Activated CD4-positive, alpha-beta T cell treated with anti-CD3 and anti-CD28 coated beads for 36 hours (primary cell): ENCODE measurements at regions not wholly inside any gene's neighbourhood (a gene's known extent, or its start where the extent isn't known, plus 50 kb on each side); places are given as distances from the start of the nearest gene placed in this dataset.

Experiments used
- ATAC-seq: fragments of 200-7000 bp; cut with Tn5 transposase; one replicate; pipeline ENCODE4 v1.10.0; 2021; ENCODE audit warnings: mild to moderate bottlenecking, moderate library complexity
- CTCF ChIA-PET: fragments of 350-600 bp; sonication (Branson Sonifier 250); formaldehyde crosslinking; loops from one replicate; lab custom pipeline; 2021; ENCODE audit warnings: antibody characterized with exemption; lab: Charles Lee
- POLR2A ChIA-PET: fragments of 350-600 bp; sonication (Branson Sonifier 250); formaldehyde crosslinking; loops from one replicate; lab custom pipeline; 2021; ENCODE audit warnings: antibody characterized with exemption, inconsistent platforms; lab: Charles Lee
- DNase-seq: peaks from one replicate; pipeline ENCODE4 v3.0.0-alpha.2; 2020
- H3K27ac Mint-ChIP-seq: one replicate; pipeline ENCODE4 v1.8.0; 2021; ENCODE audit warnings: mixed read lengths
- H3K27me3 Mint-ChIP-seq: one replicate; pipeline ENCODE4 v1.8.0; 2021; ENCODE audit warnings: mixed read lengths
- H3K36me3 Mint-ChIP-seq: one replicate; pipeline ENCODE4 v1.8.0; 2021; ENCODE audit warnings: low read depth, mixed read lengths
- H3K4me1 Mint-ChIP-seq: one replicate; pipeline ENCODE4 v1.8.0; 2021; ENCODE audit warnings: mixed read lengths
- H3K4me3 Mint-ChIP-seq: one replicate; pipeline ENCODE4 v1.8.0; 2021; ENCODE audit warnings: mild to moderate bottlenecking, moderate library complexity, mixed read lengths
- H3K9me3 Mint-ChIP-seq: one replicate; pipeline ENCODE4 v1.8.0; 2021; ENCODE audit warnings: low read depth, mixed read lengths
- intact Hi-C, 2 experiments: fragments of 100-400 bp; cut with DNase I in 1 of 2; cut with micrococcal nuclease in 1 of 2; formaldehyde crosslinking; loops; one replicate each; pipeline versions ENCODE4 v1.14.2 to v1.15.1; 2022 to 2024; cut with DNase I, micrococcal nuclease

- DNase-seq = no peak
- ChIA-PET CTCF (no interaction called here), POLR2A (no interaction called here)
- Mint-ChIP-seq H3K4me3 (no peak overlapping the region), H3K36me3 (no peaks in the 10 kb centered on the region), H3K27ac (no peak overlapping the region), H3K27me3 (no peaks in the 10 kb centered on the region), H3K9me3 (no peaks in the 10 kb centered on the region), H3K4me1 (no peaks in the 10 kb centered on the region)
- ATAC-seq = no peak
- intact Hi-C loops = no loop called here
Observed at GRCh38 chr7:112596981-112597380, 116.2 kb downstream of the LSMEM1 start.

- H3K4me1 Mint-ChIP-seq = no peaks in the 10 kb centered on the region
- H3K27ac Mint-ChIP-seq = no peak overlapping the region
- DNase-seq (no peak), ATAC-seq (no peak)
- POLR2A ChIA-PET = no interaction called here
- CTCF ChIA-PET = no interaction called here
- peaks cover 13% of the 10 kb centered on the region for H3K27me3 Mint-ChIP-seq
- H3K4me3 Mint-ChIP-seq = no peak overlapping the region
- intact Hi-C loops = no loop called here
- H3K36me3 Mint-ChIP-seq = no peaks in the 10 kb centered on the region
- no peaks in the 10 kb centered on the region for H3K9me3 Mint-ChIP-seq
Observed at GRCh38 chr7:112603673-112604072, 122.9 kb downstream of the LSMEM1 start.

DNA sequence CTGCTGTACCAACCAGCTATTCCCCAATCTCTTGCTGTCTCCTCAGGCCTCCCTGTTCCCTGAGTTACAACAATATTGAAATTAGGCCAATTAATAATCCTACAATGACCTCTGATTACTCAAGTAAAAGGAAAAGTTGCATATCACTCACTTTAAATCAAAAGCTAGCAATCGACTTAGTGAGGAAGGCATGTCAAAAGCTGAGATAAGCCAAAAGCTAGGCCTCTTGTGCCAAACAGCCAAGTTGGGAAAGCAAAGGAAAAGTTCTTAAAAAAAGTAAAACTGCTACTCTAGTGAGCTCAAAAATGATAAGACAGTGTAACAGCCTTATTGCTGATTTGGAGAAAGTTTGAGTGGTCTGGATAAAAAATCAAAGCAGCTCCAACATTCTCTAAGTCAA, 129.8 kb downstream of the LSMEM1 start:
- POLR2A ChIA-PET = no interaction called here
- Mint-ChIP-seq H3K4me1 (no peaks in the 10 kb centered on the region), H3K9me3 (no peaks in the 10 kb centered on the region)

DNA sequence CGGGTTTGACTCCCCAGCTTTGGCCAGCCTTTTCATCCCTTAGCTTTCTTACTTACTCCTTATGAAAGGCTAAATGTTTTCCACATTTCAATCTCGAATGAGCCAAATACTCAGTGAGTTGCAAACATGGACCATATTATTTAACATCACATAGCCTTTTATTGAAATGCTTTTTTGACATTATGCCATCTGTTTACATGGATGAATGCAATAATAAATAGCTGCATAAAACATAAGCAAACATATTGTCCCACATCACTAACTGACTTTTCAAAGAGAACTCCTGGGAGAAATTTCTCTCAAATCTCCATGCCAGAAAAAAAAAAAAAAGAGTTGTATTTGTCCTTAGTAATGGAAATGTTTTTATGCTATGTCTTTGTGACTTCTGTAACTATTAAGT, 134.9 kb downstream of the LSMEM1 start:
- intact Hi-C loops = no loop called here
- no peaks in the 10 kb centered on the region for H3K9me3 Mint-ChIP-seq
- peaks cover 16% of the 10 kb centered on the region for H3K27me3 Mint-ChIP-seq
- H3K27ac Mint-ChIP-seq = no peak overlapping the region
- ChIA-PET CTCF (interaction anchor here (0.6 kb wide), 1 partner anchor 51 kb away, joined by 3 read pairs; no protein-coding TSS in a partner anchor), POLR2A (no interaction called here)
- ATAC-seq (no peak), DNase-seq (no peak)
- no peak overlapping the region for H3K4me3 Mint-ChIP-seq
- H3K4me1 Mint-ChIP-seq = no peaks in the 10 kb centered on the region
- no peaks in the 10 kb centered on the region for H3K36me3 Mint-ChIP-seq

More for the DNA sequence above, 129.8 kb downstream of the LSMEM1 start:
- DNase-seq (no peak), ATAC-seq (no peak)
- peaks cover 21% of the 10 kb centered on the region for H3K27me3 Mint-ChIP-seq
- intact Hi-C loops = no loop called here
- CTCF ChIA-PET = no interaction called here
- no peaks in the 10 kb centered on the region for H3K36me3 Mint-ChIP-seq
- H3K27ac Mint-ChIP-seq = no peak overlapping the region
- H3K4me3 Mint-ChIP-seq = no peak overlapping the region

- intact Hi-C loops = no loop called here
- Mint-ChIP-seq H3K27ac (no peak overlapping the region), H3K4me1 (no peaks in the 10 kb centered on the region), H3K27me3 (peaks cover 17% of the 10 kb centered on the region), H3K4me3 (no peak overlapping the region), H3K36me3 (no peaks in the 10 kb centered on the region), H3K9me3 (no peaks in the 10 kb centered on the region)
- DNase-seq = no peak
- ChIA-PET CTCF (interaction anchor here (0.6 kb wide), 1 partner anchor 50 kb away, joined by 3 read pairs; no protein-coding TSS in a partner anchor), POLR2A (no interaction called here)
- ATAC-seq = no peak
Observed at GRCh38 chr7:112616295-112616694, 135.5 kb downstream of the LSMEM1 start.

DNA sequence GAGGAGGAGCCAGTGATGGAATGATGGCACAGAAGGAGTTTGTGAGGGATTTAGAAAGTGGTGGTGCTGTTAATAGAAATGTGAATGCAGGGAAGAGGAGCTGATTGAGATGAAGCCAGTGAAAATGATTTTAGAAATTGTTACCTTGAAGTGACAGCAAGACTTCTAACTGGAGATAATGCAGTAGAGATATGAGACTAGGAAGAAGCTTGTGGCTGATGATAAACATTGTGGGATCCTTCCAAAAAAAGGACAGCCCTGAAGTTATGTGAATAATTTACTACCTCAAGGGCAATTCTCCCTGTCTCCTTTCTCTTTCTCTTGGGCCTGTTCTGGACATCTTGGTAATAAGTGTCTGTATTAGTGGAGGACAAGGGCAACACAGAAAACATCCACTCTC, 138.6 kb downstream of the LSMEM1 start:
- Mint-ChIP-seq H3K27ac (no peak overlapping the region), H3K4me3 (no peak overlapping the region), H3K36me3 (no peaks in the 10 kb centered on the region), H3K9me3 (no peaks in the 10 kb centered on the region), H3K4me1 (no peaks in the 10 kb centered on the region), H3K27me3 (peaks cover 14% of the 10 kb centered on the region)
- intact Hi-C loops = no loop called here
- ChIA-PET CTCF (interaction anchor here (0.7 kb wide), 1 partner anchor 286 kb away, joined by 3 read pairs; no protein-coding TSS in a partner anchor), POLR2A (no interaction called here)
- DNase-seq (no peak), ATAC-seq (no peak)

- no peak overlapping the region for H3K4me3 Mint-ChIP-seq
- H3K27ac Mint-ChIP-seq = no peak overlapping the region
- peaks cover 3% of the 10 kb centered on the region for H3K9me3 Mint-ChIP-seq
- ATAC-seq (no peak), DNase-seq (no peak)
- no peaks in the 10 kb centered on the region for H3K4me1 Mint-ChIP-seq
- CTCF ChIA-PET = interaction anchor here (0.6 kb wide), 1 partner anchor 952 kb away, joined by 3 read pairs; no protein-coding TSS in a partner anchor
- intact Hi-C loops = no loop called here
- POLR2A ChIA-PET = no interaction called here
- peaks cover 9% of the 10 kb centered on the region for H3K27me3 Mint-ChIP-seq
- H3K36me3 Mint-ChIP-seq = no peaks in the 10 kb centered on the region
Observed at GRCh38 chr7:112622159-112622715, 141.4 kb downstream of the LSMEM1 start.

DNA sequence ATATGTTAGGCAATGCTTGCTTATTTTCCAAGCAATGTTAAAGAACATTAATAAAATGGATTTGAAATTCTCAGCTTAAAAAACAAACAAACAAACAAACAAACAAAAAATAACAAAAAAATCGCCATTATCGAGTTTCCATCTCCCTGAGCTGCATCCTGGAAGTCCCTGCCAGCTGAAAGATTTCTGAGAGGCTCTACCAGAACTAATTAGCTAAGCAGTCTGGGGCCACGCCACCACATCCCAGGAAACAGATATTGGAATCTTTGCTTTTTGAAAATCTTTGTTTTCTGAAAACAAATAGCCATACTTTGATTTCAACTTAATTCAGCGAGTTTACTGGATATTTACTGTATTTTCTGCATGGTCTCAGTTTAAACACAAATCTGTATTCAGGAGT, 143.6 kb downstream of the LSMEM1 start:
- H3K9me3 Mint-ChIP-seq = peaks cover 9% of the 10 kb centered on the region
- ChIA-PET POLR2A (no interaction called here), CTCF (interaction anchor here (0.6 kb wide), 1 partner anchor 131 kb away, joined by 3 read pairs; no protein-coding TSS in a partner anchor)
- no peak for ATAC-seq
- no peak overlapping the region for H3K4me3 Mint-ChIP-seq
- H3K4me1 Mint-ChIP-seq = no peaks in the 10 kb centered on the region
- intact Hi-C loops = no loop called here
- DNase-seq = no peak
- no peak overlapping the region for H3K27ac Mint-ChIP-seq
- H3K36me3 Mint-ChIP-seq = no peaks in the 10 kb centered on the region
- peaks cover 3% of the 10 kb centered on the region for H3K27me3 Mint-ChIP-seq

GRCh38 chr7:112630565-112630964, 149.8 kb downstream of the LSMEM1 start:
- H3K27me3 Mint-ChIP-seq = peaks cover 2% of the 10 kb centered on the region
- ChIA-PET POLR2A (no interaction called here), CTCF (interaction anchor here (0.7 kb wide), 1 partner anchor 105 kb away, joined by 3 read pairs; no protein-coding TSS in a partner anchor)
- peaks cover 9% of the 10 kb centered on the region for H3K9me3 Mint-ChIP-seq
- no peaks in the 10 kb centered on the region for H3K36me3 Mint-ChIP-seq
- ATAC-seq (no peak), DNase-seq (no peak)
- intact Hi-C loops = no loop called here
- no peak overlapping the region for H3K4me3 Mint-ChIP-seq
- H3K27ac Mint-ChIP-seq = no peak overlapping the region
- H3K4me1 Mint-ChIP-seq = no peaks in the 10 kb centered on the region

DNA sequence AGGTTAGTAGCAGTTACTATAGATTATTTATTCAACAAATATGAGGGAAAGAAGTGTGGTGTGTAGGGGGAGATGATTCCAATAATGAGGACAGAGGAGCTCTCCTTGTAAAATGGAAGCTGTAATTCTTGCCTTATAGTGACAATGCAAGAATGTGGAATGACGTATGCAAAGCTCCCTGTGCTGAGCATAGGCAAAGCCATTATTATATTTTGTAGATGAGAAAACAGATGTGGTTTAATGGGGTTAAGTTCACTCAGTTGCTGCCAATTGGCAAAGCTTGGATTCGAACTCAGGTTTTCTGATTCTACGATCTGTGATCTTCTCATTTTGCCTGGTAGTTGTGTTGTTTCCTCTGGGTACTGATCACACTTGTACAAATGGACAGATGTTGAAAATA, 153.3 kb downstream of the LSMEM1 start:
- Mint-ChIP-seq H3K4me1 (no peaks in the 10 kb centered on the region), H3K36me3 (no peaks in the 10 kb centered on the region), H3K9me3 (no peaks in the 10 kb centered on the region), H3K27me3 (peaks cover 7% of the 10 kb centered on the region), H3K4me3 (no peak overlapping the region), H3K27ac (no peak overlapping the region)
- POLR2A ChIA-PET = no interaction called here
- ATAC-seq (no peak), DNase-seq (no peak)
- intact Hi-C loops = no loop called here
- CTCF ChIA-PET = interaction anchor here (1.5 kb wide), 1 partner anchor 84 kb away, joined by 4 read pairs; no protein-coding TSS in a partner anchor

DNA sequence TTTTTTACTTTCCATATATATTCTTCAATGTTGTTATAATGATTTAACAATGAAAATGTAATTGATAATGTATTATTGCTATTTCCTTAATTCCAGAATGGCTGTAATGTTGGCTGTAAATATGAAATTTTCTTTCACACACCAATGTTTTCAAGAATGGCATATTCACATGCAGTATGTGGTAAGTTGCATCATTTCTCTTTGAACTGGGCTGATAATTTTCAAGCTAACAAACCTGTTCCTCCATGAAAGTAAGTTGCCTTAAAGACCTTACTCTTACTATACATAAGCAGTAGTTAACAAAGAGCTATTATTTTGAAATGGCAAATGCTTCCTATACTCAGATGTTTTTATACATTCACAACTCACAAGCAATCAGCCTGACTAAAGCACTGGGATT, 154.5 kb downstream of the TMEM168 start:
- POLR2A ChIA-PET = no interaction called here
- no peak overlapping the region for H3K4me3 Mint-ChIP-seq
- no peaks in the 10 kb centered on the region for H3K9me3 Mint-ChIP-seq
- no peak for DNase-seq
- CTCF ChIA-PET = no interaction called here
- intact Hi-C loops = no loop called here
- no peak overlapping the region for H3K27ac Mint-ChIP-seq
- H3K36me3 Mint-ChIP-seq = no peaks in the 10 kb centered on the region
- H3K27me3 Mint-ChIP-seq = peaks cover 7% of the 10 kb centered on the region
- H3K4me1 Mint-ChIP-seq = no peaks in the 10 kb centered on the region
- no peak for ATAC-seq

- ChIA-PET POLR2A (no interaction called here), CTCF (no interaction called here)
- ATAC-seq (no peak), DNase-seq (no peak)
- Mint-ChIP-seq H3K27ac (no peak overlapping the region), H3K36me3 (no peaks in the 10 kb centered on the region), H3K4me3 (no peak overlapping the region), H3K9me3 (peaks cover 10% of the 10 kb centered on the region), H3K4me1 (no peaks in the 10 kb centered on the region), H3K27me3 (peaks cover 7% of the 10 kb centered on the region)
- intact Hi-C loops = no loop called here
Observed at GRCh38 chr7:112638675-112639400, 151.4 kb downstream of the TMEM168 start.
